ENCODE measurements at regions not wholly inside any gene's neighbourhood (a gene's known extent, or its start where the extent isn't known, plus 50 kb on each side); places are given as distances from the start of the nearest gene placed in this dataset.
A peak's percentile ranks its signal among the peaks of the same experiment; 100 is the strongest.

DNA sequence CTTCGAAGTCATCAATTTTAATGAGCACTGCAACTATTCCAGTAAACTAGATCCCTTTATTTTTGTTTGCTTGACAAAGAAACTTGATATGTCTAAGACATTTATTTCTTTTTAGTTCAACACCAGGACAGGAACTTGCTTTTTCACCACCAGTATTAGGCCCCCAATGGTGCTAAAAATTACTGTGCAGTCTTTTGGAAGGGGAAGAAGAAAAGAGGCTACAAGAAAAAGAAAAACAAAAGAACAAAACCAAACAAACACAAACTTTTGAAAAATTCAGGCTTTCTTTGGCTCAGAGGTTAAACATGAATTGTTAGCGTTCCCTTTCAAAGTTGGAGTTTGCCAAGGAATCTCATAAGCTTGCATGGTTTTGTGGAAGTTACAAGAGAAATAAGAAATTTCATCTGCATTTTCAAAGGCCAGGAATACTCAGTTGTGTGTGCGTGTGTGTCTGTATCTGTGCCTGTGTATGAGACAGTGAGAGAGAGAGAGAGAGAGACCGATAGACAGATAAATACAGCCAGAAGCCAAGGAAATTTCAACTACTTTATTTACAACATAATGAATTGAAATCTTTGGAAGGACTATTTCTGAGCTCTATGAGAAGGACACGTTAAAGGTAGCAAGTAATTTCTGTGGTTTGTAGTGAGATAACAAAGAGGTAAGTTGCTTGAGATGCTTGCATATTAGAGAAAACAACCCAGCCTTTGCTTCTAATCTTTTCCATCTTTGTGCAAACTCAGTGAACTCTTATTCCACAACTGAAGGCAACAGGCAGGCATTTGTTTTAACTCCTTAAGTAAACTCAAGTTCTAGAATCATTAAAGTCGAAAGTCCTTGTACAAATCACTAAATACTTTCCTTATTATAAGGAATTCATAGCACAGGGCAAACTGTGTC, 171.0 kb upstream of the CITED2 start:
- in situ Hi-C loops (cut with MboI; ENCODE audit: low pct_unique_long_range_greater_than_20kb, low sequenced_read_pairs): no loop called here
- DNase-seq: no peak

DNA sequence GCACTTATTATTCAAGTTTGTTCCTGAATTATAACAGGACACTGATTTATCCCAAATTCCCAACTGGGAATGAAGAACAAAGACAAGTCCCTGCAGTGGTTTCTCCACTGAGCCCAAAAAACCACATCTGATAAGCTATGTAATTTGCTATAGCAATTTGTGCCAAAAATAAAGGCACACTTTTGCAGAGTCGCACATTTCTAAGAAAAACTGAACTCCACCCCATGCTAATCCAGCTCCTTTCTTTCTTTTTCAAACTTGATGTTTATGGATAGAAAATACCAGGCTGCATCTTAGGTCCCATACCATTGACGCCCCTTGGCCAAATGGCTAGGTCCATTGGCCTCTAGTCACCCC, 170.2 kb upstream of the CITED2 start:
- in situ Hi-C loops (cut with MboI; ENCODE audit: low pct_unique_long_range_greater_than_20kb, low sequenced_read_pairs): no loop called here
- no peak for DNase-seq

DNA sequence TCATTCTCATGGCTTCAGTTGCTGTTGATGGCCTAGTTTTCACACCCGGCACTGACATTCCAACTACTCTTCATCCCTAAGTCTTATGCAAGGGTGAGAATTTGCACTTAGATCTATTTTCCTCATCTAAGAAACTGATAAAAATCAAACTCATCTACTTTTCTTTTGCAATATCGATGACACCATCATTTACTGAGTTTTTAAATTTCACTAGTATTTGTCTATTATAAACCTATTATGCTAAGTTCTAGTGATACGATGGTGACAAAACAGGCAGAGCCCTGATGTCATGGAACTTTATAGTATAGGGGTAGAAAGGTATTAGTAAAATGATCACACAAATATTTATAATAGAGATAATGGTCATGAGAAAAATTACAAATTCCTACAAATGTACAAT, 167.9 kb upstream of the CITED2 start:
- DNase-seq: no peak
- in situ Hi-C loops (cut with MboI; ENCODE audit: low pct_unique_long_range_greater_than_20kb, low sequenced_read_pairs): no loop called here

DNA sequence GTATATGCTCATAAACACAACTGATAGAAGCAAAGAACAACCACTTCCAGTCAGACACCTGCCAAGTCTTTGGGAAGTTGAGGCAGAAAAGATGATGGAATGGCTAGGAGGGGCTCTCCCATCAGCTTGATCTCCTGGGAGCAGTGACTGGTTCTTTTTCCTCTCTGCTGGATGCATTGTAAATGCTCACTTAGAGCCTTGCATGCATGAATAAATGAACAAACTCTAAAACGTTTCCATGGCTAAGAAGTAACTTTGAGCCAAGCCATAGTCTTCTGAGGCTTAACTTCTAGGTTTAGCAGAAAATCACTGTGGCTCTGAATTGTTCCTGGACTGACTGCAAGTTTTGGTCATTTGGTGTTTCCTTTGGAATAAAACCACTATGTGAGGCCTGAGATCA, 166.4 kb upstream of the CITED2 start:
- in situ Hi-C loops (cut with MboI; ENCODE audit: low pct_unique_long_range_greater_than_20kb, low sequenced_read_pairs): no loop called here
- DNase-seq: no peak

DNA sequence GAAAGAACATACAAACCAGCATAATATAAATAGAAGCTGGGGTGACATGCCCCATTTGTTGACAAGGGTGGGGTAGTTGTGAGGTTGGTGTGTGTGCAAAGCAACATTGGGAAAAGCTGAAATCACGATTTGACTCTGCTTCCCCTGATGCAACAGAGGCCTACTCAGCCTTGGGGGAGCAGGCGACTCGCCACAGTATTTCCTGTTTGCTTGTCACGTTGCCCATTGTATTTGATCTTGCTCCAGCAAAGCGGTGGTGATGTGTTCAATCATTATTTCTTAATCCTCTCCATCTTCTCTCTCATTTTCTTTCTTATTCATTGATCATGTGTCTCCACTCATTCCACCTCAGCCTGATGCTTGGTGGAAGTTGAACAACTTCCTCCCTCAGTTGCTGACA, 165.8 kb upstream of the CITED2 start:
- DNase-seq: peak; percentile 28
- in situ Hi-C loops (cut with MboI; ENCODE audit: low pct_unique_long_range_greater_than_20kb, low sequenced_read_pairs): no loop called here

DNA sequence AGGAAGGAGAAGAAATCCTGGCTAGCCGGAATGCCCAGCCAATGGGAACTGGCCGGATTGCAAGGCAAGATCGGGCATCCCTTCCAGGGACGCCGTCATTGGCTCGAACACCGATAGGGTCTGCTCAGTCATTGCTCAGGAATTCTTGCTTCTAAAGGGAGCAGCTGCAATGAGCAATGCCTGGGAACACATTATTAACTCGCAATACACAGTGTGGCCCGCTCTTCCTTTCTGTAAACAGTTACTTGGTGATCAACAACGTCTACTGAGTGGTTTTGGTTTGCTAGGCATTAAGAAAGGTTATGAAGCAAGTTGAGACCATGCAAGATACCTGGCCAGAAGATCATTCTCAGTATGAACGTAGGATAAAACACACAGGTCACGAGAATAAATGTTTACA, 165.4 kb upstream of the CITED2 start:
- DNase-seq: no peak

DNA sequence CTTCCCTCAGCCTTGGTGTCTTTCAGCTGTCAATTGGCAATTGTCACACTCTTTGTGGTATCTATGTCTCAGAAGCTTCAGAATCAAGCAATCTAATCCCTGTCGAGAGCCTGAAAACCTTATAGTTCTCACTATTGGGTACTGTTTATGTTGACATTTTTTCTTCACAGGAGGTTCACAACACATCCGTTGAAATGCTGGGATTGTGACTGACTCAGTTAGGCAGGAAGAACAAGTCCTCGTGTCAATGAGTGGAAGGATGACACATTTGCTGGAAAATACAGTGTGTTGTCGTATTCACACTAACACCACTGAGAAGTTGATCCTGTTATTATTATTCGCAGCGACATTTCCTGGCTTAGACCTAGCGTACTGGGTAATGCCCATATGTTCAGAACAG, 163.9 kb upstream of the CITED2 start:
- in situ Hi-C loops (cut with MboI; ENCODE audit: low pct_unique_long_range_greater_than_20kb, low sequenced_read_pairs): no loop called here
- DNase-seq: no peak

More for the DNA sequence above, 165.4 kb upstream of the CITED2 start:
- in situ Hi-C loops (cut with MboI; ENCODE audit: low pct_unique_long_range_greater_than_20kb, low sequenced_read_pairs): no loop called here

DNA sequence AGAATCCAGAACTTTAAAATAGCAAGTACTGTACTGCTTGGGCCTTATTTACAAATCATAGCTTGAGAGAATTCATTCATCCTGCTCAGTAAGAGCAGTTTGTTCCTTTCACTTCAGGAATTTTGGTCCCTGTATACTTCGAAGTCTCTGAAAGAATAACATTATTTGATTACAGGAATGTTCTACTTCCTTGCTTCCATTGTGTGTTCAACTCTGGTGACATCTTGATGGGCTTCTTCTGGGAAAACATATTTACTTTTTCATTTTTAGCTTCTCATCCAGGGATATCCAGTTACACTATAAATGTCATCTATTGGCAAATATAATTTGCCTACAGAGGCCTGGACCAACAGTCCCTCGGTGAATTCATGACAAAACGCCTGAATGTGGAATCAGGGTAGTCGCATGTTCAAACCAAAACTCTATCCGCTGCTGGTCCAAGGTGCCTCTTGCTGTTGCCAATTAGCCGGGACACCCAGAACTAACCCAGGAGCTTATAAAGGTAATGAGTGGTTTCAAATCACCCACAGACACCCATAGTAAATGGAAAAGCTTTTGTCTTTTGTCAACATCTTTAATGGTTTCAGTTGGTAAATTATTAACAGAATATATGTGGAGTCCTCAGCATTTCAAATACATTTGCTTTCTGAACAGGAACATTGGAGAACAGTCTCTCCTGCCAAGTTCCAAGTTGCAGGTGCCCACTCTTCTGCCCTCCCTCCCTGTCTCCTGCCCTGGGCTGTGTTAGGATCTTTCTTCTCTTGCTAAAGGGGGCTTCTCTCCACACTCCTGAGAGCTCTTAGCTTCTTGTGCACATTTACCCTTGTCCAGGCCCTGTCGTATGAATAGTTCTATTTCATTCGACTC, 162.5 kb upstream of the CITED2 start:
- in situ Hi-C loops (cut with MboI; ENCODE audit: low pct_unique_long_range_greater_than_20kb, low sequenced_read_pairs): no loop called here
- DNase-seq: no peak

DNA sequence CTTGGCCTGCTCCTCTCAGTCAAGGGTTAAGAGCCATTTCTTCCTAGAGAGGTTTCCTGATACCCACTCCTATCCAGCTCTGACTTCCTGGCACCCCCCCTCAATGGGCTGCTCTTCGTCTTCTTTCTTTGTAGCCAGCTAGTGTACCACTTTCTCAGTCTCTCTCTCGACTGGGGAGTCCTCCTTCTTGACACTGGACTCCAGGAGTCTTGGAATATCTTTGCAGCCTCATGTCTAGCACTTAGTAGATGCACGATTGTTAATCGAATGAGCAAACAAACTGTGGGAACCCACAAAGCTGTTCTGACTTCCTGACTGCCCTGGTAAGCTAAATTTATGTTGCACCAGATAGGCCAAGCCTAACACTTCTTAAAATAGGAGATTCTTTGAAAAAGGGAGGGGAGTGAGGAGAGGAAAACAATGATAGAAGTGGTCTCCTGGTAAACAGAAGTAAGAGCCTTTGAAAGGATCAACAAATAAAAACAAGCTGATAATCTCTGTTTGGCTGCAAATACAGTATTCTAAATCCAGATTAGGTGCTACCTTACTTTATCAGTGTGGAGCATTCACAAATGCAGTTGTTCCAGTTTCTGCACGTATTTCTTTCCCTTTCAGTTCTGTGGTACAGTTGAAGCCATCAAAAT, 160.1 kb upstream of the CITED2 start:
- in situ Hi-C loops (cut with MboI; ENCODE audit: low pct_unique_long_range_greater_than_20kb, low sequenced_read_pairs): no loop called here
- peak; percentile 51 for DNase-seq

DNA sequence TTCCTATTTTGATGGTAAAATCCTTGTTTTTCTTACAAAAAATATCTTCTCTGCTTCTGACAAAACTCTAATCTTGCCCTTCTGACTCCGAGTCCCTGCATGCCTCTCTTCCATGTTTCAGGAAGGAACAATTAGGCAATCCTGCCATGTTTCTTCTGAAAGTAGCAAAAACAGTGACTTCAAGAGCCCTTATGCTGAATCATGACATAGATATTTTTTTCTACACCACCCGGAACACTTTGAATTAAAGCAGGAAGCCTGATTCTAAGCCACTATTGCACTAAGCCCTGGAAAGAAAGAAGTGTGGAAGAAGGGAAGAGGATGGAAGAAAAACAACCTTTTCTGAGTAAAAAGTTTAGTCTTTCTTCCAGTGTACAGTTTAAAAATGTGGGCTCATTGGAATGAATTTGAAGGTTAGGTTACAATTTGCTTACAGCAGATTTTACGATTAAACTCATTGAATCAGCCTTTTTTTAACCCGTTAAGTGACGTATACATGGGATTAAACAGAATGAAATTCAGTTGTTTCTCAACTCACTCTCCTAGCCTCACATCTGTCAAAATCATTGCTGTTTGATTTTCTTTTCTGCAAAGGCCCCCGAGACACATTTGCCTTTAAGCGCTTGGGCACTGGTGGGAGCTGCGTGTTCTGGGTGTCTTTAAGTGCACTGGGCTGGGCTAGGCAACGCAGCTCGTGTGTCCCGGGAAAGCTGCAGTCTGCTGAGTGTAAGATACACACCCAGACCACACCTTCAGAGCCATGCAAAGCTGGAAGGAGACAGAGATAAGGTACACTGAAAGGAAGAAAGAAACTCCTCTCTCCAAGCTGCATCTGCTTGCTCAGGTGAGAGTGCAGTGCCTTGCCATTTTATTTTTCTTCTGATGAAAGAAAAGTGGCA, 159.4 kb upstream of the CITED2 start:
- in situ Hi-C loops (cut with MboI; ENCODE audit: low pct_unique_long_range_greater_than_20kb, low sequenced_read_pairs): no loop called here
- DNase-seq: peak; percentile 54

DNA sequence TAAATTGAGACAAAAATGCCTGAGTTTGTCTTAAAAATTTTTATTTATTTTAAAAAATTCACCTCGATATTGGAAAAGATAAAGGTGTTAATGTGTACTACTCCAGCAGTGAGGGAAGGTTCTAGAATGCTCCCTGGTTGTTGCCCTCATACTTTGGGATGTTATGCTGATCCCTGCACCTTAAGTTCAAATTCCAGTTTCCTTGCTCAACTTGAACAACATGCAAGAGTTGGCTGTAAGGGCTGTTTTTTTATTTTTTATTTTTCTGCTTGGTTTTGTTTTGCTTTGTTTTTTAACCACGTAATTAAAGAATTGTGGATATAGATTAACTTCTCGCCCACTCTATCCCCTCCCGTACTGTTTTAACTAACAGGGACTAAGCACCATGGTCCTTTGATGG, 158.7 kb upstream of the CITED2 start:
- DNase-seq: no peak
- in situ Hi-C loops (cut with MboI; ENCODE audit: low pct_unique_long_range_greater_than_20kb, low sequenced_read_pairs): no loop called here

DNA sequence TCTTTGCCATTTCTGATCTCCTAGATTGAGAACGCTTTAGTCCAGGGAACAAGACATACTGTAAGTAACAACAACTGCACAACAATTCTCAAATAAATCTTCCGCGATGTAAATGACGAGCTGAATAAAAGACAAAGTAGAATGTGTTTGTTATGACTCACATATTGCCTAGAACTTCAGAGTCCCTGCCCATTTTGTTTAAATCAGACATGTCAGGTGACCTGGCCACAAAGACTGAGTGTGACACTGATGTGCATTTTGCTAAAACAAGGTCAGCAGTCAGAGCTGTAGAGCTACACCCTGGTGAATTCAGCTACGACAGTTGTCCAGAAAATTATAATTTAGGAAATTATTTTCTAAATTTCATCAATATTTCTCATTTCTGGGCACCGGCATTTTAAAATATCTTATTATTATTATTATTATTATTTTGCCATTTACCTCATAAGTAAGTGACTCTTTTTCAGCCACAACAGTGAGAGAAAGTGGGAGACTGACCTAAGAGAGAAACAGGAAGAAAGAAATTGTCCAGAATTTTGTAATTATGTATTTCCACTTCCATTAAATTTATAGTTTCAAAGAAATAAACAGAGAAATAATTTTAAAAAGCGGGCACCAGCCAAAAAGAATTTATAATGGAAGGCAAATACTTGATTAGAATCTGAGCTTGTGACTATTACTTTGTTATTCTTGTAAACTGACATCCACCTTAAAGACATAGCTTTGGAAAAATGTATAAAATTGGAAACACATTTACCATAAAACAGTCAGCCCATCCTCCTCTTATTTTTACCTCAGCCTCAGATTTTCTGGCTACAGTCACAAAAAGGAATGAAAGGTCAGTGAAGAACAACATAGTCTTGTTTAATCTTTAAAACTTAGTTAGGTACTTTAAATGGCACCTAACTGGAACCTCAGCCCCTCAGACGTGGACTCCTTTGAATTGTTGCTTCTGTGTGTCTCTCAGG, 157.0 kb upstream of the CITED2 start:
- no peak for DNase-seq
- in situ Hi-C loops (cut with MboI; ENCODE audit: low pct_unique_long_range_greater_than_20kb, low sequenced_read_pairs): no loop called here

DNA sequence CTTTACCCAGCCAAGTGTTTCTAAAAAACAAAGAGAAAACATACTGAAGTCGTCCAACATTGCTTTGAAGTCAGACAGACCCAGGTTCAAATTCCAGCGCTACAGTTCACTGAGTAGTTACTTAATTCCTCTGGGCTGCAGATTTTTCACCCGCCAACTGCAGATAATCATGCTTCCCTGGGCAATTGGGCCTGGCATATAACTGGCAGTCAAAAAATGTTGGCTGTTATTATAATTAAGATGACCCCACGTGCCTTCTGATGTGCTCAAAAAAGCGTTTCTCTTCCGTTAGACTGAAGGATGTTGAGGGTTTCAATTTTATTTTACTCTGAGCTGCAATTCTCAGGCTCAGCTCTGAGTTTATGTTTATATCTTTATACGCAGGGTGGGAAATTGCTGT, 156.1 kb upstream of the CITED2 start:
- DNase-seq: no peak
- in situ Hi-C loops (cut with MboI; ENCODE audit: low pct_unique_long_range_greater_than_20kb, low sequenced_read_pairs): no loop called here

DNA sequence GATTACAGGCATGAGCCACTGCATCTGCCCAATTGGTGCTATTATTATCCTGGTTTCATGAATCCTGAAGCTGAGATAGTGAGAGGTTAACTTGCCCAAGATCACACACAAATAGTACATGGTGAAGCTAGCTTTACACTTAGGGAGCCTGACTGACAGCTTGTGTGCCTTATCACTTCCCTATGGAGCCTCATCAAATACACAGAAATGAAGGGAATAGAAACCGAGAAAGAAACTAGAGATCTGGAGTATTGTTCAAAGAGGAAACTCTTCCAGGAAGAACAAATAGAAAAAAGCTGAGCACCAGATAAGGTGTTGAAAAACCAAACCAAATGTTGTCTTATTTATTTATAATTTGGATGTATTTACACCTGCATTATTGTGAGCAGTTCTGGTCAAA, 155.0 kb upstream of the CITED2 start:
- in situ Hi-C loops (cut with MboI; ENCODE audit: low pct_unique_long_range_greater_than_20kb, low sequenced_read_pairs): no loop called here
- no peak for DNase-seq

DNA sequence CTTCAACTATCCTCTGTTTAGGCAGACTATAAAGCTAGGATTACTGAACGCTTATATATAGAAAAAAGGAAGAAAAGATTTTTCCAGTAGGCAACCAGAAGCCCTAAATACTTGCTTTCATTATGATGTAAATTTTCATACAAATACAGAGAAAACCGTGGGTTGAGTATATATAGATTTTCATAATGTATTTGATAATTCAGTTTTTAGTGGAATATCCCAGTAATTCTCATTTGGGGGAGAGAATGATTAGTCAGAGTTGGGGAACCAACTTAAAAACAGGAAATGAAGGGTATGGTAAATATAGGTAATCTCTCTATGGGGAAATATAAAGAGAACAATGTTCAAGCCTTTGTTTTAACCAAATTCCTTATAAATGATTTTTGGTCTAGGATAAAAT, 154.0 kb upstream of the CITED2 start:
- peak; percentile 14 for DNase-seq
- in situ Hi-C loops (cut with MboI; ENCODE audit: low pct_unique_long_range_greater_than_20kb, low sequenced_read_pairs): no loop called here

DNA sequence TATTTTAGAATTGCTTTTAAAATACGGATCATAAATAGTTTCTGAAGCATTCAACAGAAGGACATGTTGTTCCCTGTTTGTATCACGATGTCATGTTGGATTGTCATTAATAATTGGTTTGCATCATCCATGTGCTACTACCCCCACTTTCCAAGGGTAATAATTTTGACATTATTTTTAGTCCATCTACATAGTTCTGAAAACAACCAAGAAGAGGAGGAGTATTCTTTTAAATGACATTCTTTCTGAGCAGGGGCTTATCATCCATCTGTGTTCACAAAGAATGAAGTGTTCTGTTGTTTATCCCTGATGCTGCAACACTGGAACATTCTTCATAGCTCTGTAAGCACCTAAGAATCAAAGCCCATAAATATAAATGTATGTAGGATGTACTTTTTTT, 151.0 kb upstream of the CITED2 start:
- DNase-seq: no peak

DNA sequence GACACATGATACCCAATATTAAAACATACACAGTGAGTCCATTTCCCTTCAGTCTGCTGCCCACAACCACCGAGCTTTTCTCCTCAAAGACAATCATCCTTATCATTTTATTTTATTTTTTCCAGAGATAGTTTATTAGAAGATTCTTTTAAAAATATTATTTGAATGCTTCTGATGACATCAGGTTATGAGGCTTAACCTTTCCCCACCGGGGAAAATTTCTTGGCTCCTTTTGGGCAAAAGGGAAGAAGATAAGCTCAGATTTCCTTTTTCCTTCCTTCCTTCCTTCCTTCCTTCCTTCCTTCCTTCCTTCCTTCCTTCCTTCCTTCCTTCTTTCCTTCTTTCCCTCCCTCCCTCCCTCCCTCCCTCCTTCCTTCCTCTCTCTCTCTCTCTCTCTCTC, 149.5 kb upstream of the CITED2 start:
- no peak for DNase-seq
- in situ Hi-C loops (cut with MboI; ENCODE audit: low pct_unique_long_range_greater_than_20kb, low sequenced_read_pairs): no loop called here

More for the DNA sequence above, 151.0 kb upstream of the CITED2 start:
- in situ Hi-C loops (cut with MboI; ENCODE audit: low pct_unique_long_range_greater_than_20kb, low sequenced_read_pairs): no loop called here
